ENCODE measurements at regions not wholly inside any gene's neighbourhood (a gene's known extent, or its start where the extent isn't known, plus 50 kb on each side); places are given as distances from the start of the nearest gene placed in this dataset.

DNA sequence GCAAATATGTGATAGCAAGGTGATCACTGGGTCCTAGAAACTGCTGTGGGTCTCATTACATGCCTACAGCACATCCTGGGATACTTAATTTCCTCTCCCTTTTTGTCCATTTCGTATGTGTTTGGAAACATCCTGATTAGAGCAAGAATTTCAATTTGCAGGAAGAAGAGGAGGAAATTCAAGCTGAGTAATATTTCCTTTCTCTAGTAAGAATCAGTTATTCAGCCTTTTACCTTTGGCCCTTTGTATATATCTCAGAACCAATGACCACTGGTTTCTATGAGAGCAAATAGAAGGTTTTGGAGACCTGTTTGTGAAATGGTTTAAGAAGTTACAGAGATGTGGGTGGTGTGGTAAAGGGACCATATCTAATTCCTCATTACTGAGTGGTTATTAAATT is 171.6 kb downstream of the RMI1 start:
- Histone ChIP-seq H3K9me2 (replicated peaks; ENCODE audit: insufficient read depth) (no peaks in the 10 kb centered on the region), H3K4me1 (ENCODE audit: insufficient read depth) (no peaks in the 10 kb centered on the region), H3K36me3 (replicated peaks; ENCODE audit: insufficient read depth, low read depth) (no peaks in the 10 kb centered on the region), H3K4me3 (no peak overlapping the region), H3K9me3 (ENCODE audit: low read depth) (no peaks in the 10 kb centered on the region), H3K27me3 (no peaks in the 10 kb centered on the region), H3K4me2 (no peak overlapping the region), H2AFZ (no peak overlapping the region), H3K27ac (no peak overlapping the region), H4K20me1 (ENCODE audit: insufficient read depth, poor library complexity, severe bottlenecking) (no peaks in the 10 kb centered on the region), H3K79me2 (no peaks in the 10 kb centered on the region)
- no peak for DNase-seq (ENCODE audit: low spot score)
- TF ChIP-seq CTCF (IDR thresholded peaks at IDR 0.05; ENCODE audit: poor library complexity), result no peak
- no peak for TF ChIP-seq EZH2 (IDR thresholded peaks at IDR 0.05; ENCODE audit: borderline replicate concordance)
- no peak for TF ChIP-seq EZH2phosphoT487 (IDR thresholded peaks at IDR 0.05; ENCODE audit: low read depth, severe bottlenecking, unreplicated experiment)
- 89% methylated on average over 1 of the region's 1 CpG for WGBS (ENCODE audit: low lambda C conversion rate, missing lambda C conversion rate)

DNA sequence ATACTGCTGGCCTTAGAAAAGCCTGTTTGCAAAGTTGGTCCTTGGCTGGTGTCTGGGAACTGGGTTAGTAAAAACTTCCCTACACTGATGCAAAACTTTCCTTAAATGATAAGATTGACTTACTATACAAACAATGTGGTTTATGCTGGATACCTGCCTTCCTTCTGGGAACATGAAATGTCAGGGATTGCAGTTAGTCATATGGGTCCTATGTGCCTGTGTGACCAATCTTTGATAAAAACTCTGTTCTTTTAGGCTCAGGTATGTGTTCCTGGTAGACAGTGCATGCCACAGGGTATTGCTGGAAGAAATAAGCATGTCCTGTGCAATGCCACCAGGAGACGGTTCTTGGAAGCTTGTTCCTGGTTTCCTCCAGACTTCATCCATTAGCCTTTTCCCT is 173.3 kb downstream of the RMI1 start:
- H4K20me1 ChIP-seq (ENCODE audit: insufficient read depth, poor library complexity, severe bottlenecking), result no peaks in the 10 kb centered on the region
- no peaks in the 10 kb centered on the region for H3K36me3 ChIP-seq (replicated peaks; ENCODE audit: insufficient read depth, low read depth)
- 95% methylated on average over 1 of the region's 1 CpG for WGBS (ENCODE audit: low lambda C conversion rate, missing lambda C conversion rate)
- no peaks in the 10 kb centered on the region for H3K79me2 ChIP-seq
- TF ChIP-seq CTCF (IDR thresholded peaks at IDR 0.05; ENCODE audit: poor library complexity) (no peak), EZH2 (IDR thresholded peaks at IDR 0.05; ENCODE audit: borderline replicate concordance) (no peak), EZH2phosphoT487 (IDR thresholded peaks at IDR 0.05; ENCODE audit: low read depth, severe bottlenecking, unreplicated experiment) (no peak)
- no peaks in the 10 kb centered on the region for H3K4me1 ChIP-seq (ENCODE audit: insufficient read depth)
- no peak overlapping the region for H3K27ac ChIP-seq
- no peaks in the 10 kb centered on the region for H3K9me2 ChIP-seq (replicated peaks; ENCODE audit: insufficient read depth)
- DNase-seq (ENCODE audit: low spot score), result no peak
- H2AFZ ChIP-seq, result no peak overlapping the region
- no peaks in the 10 kb centered on the region for H3K9me3 ChIP-seq (ENCODE audit: low read depth)
- no peak overlapping the region for H3K4me3 ChIP-seq
- H3K27me3 ChIP-seq, result no peaks in the 10 kb centered on the region
- H3K4me2 ChIP-seq, result no peak overlapping the region

- 97% methylated on average over 3 of the region's 3 CpGs for WGBS (ENCODE audit: low lambda C conversion rate, missing lambda C conversion rate)
- Histone ChIP-seq H3K36me3 (replicated peaks; ENCODE audit: insufficient read depth, low read depth) (no peaks in the 10 kb centered on the region), H3K4me1 (ENCODE audit: insufficient read depth) (no peaks in the 10 kb centered on the region), H3K27ac (no peak overlapping the region), H3K4me3 (no peak overlapping the region), H3K27me3 (no peaks in the 10 kb centered on the region), H3K79me2 (no peaks in the 10 kb centered on the region), H3K9me3 (ENCODE audit: low read depth) (no peaks in the 10 kb centered on the region), H3K4me2 (no peak overlapping the region), H4K20me1 (ENCODE audit: insufficient read depth, poor library complexity, severe bottlenecking) (no peaks in the 10 kb centered on the region), H2AFZ (no peak overlapping the region), H3K9me2 (replicated peaks; ENCODE audit: insufficient read depth) (no peaks in the 10 kb centered on the region)
- DNase-seq (ENCODE audit: low spot score), result no peak
- TF ChIP-seq EZH2phosphoT487 (IDR thresholded peaks at IDR 0.05; ENCODE audit: low read depth, severe bottlenecking, unreplicated experiment) (no peak), CTCF (IDR thresholded peaks at IDR 0.05; ENCODE audit: poor library complexity) (no peak), EZH2 (IDR thresholded peaks at IDR 0.05; ENCODE audit: borderline replicate concordance) (no peak)
These were observed 173.7 kb downstream of the RMI1 start for GRCh38 chr9:84154320-84154719.

All from hepatocyte (in vitro differentiated cells).